ENCODE measurements at regions not wholly inside any gene's neighbourhood (a gene's known extent, or its start where the extent isn't known, plus 50 kb on each side); places are given as distances from the start of the nearest gene placed in this dataset.

DNA sequence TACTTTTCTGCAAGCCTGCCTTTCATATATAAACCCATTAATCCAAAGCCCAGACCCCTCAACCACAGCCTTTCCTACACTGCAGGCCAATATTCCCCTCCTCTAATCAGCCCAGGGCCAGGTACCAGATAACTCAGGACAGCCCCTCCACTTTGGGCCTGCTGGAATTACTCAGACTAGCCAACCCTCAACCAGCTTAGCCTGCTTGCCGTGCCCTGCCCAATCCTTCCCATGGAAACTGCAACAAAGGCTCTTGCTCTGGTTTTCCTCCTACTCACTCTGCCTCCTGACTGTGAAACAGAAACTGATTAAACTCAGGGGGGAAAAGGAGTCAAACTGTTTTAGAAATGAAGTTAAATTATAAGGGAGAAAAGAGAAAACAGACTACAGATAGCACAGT, 248.1 kb downstream of the KLF13 start:
- no peaks in the 10 kb centered on the region for H3K4me1 ChIP-seq (ENCODE audit: control insufficient read depth in 2 of 2, insufficient read depth in 2 of 2, low read length in 2 of 2)
- TF ChIP-seq, protein P1, sequence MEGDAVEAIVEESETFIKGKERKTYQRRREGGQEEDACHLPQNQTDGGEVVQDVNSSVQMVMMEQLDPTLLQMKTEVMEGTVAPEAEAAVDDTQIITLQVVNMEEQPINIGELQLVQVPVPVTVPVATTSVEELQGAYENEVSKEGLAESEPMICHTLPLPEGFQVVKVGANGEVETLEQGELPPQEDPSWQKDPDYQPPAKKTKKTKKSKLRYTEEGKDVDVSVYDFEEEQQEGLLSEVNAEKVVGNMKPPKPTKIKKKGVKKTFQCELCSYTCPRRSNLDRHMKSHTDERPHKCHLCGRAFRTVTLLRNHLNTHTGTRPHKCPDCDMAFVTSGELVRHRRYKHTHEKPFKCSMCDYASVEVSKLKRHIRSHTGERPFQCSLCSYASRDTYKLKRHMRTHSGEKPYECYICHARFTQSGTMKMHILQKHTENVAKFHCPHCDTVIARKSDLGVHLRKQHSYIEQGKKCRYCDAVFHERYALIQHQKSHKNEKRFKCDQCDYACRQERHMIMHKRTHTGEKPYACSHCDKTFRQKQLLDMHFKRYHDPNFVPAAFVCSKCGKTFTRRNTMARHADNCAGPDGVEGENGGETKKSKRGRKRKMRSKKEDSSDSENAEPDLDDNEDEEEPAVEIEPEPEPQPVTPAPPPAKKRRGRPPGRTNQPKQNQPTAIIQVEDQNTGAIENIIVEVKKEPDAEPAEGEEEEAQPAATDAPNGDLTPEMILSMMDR (IDR thresholded peaks at IDR 0.05) = no peak
- TF ChIP-seq EZH2 (IDR thresholded peaks at IDR 0.05; ENCODE audit: borderline replicate concordance, insufficient read depth, low read depth, low read length, poor library complexity, severe bottlenecking) = no peak
- no peak for DNase-seq
- H2AFZ ChIP-seq (ENCODE audit: insufficient read depth, low read depth, low read length, poor library complexity, severe bottlenecking) = no peak overlapping the region
- intact Hi-C loops (cut with micrococcal nuclease) = no loop called here
- H3K27me3 ChIP-seq (replicated peaks in 1 of 4; ENCODE audit: control extremely low read depth in 1 of 4, control insufficient read depth in 3 of 4, insufficient read depth in 4 of 4, low read length in 3 of 4) = no peaks in the 10 kb centered on the region
- no CpG with 5 or more reads among the region's 1 CpG for WGBS (ENCODE audit: insufficient coverage)
- ATAC-seq (ENCODE audit: low read depth) = no peak
- H3K36me3 ChIP-seq (replicated peaks in 1 of 2; ENCODE audit: control extremely low read depth in 1 of 2, control insufficient read depth in 1 of 2, extremely low read depth in 1 of 2, insufficient read depth in 2 of 2, low read length in 1 of 2) = no peaks in the 10 kb centered on the region
- H3K9ac ChIP-seq (ENCODE audit: low read length) = no peak overlapping the region
- H3K9me3 ChIP-seq (ENCODE audit: control extremely low read depth in 1 of 3, control insufficient read depth in 2 of 3, insufficient read depth in 1 of 3, low read length in 2 of 3) = no peaks in the 10 kb centered on the region
- Mint-ChIP-seq H3K9me3 (ENCODE audit: insufficient read depth) (no peaks in the 10 kb centered on the region), H3K4me3 (no peak overlapping the region), H3K27ac (no peak overlapping the region), H3K4me1 (no peaks in the 10 kb centered on the region), H3K27me3 (peaks cover 26% of the 10 kb centered on the region)
- H4K20me1 ChIP-seq (ENCODE audit: control insufficient read depth, insufficient read depth, low read length, poor library complexity, severe bottlenecking) = no peaks in the 10 kb centered on the region
- no peak overlapping the region for H3K4me3 ChIP-seq (ENCODE audit: control extremely low read depth in 1 of 5, extremely low read depth in 1 of 5, insufficient read depth in 1 of 5, low read depth in 2 of 5, low read length in 4 of 5)
- H3K4me2 ChIP-seq (replicated peaks; ENCODE audit: low read depth, low read length, poor library complexity, severe bottlenecking) = no peak overlapping the region
- H3K27ac ChIP-seq (ENCODE audit: low read length in 2 of 2) = no peak overlapping the region
- ChIA-PET CTCF (no interaction called here), POLR2A (no interaction called here)
- H3K79me2 ChIP-seq (ENCODE audit: control insufficient read depth, insufficient read depth, low read length) = no peaks in the 10 kb centered on the region

DNA sequence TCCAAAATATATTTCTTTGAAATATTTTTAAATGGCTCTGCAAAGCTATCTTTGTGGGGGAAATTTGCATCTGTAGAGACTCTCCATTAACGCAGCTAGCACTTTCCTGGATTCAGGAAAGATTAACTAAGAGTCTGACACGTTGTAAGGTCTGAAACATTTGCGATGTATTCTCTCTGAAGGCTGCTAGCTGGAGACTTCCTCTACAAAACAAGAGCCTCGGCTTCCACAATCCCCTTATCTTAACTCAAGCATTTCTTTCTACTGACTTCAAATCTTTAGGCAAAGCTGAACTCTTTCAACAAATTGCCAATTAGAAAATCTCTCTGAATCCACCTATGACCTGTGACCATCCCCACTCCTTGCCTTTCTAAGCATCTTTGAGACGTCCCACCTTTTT, 250.5 kb downstream of the KLF13 start:
- H3K27me3 Mint-ChIP-seq = peaks cover 30% of the 10 kb centered on the region
- no peak for ATAC-seq (ENCODE audit: low read depth)
- WGBS (ENCODE audit: insufficient coverage) = 79% methylated on average over 4 of the region's 5 CpGs

More for the DNA sequence above, 250.5 kb downstream of the KLF13 start:
- ChIA-PET CTCF (no interaction called here), POLR2A (no interaction called here)
- no peaks in the 10 kb centered on the region for H3K27me3 ChIP-seq (replicated peaks in 1 of 4; ENCODE audit: control extremely low read depth in 1 of 4, control insufficient read depth in 3 of 4, insufficient read depth in 4 of 4, low read length in 3 of 4)
- H3K9ac ChIP-seq (ENCODE audit: low read length) = no peak overlapping the region
- H3K9me3 Mint-ChIP-seq (ENCODE audit: insufficient read depth) = peaks cover 3% of the 10 kb centered on the region
- no peaks in the 10 kb centered on the region for H3K4me1 ChIP-seq (ENCODE audit: control insufficient read depth in 2 of 2, insufficient read depth in 2 of 2, low read length in 2 of 2)
- no peak overlapping the region for H2AFZ ChIP-seq (ENCODE audit: insufficient read depth, low read depth, low read length, poor library complexity, severe bottlenecking)
- H3K79me2 ChIP-seq (ENCODE audit: control insufficient read depth, insufficient read depth, low read length) = no peaks in the 10 kb centered on the region
- TF ChIP-seq, protein P1 (IDR thresholded peaks at IDR 0.05) = no peak
- no peak for TF ChIP-seq EZH2 (IDR thresholded peaks at IDR 0.05; ENCODE audit: borderline replicate concordance, insufficient read depth, low read depth, low read length, poor library complexity, severe bottlenecking)
- no peak overlapping the region for H3K4me3 ChIP-seq (ENCODE audit: control extremely low read depth in 1 of 5, extremely low read depth in 1 of 5, insufficient read depth in 1 of 5, low read depth in 2 of 5, low read length in 4 of 5)
- H3K9me3 ChIP-seq (ENCODE audit: control extremely low read depth in 1 of 3, control insufficient read depth in 2 of 3, insufficient read depth in 1 of 3, low read length in 2 of 3) = peaks cover 0 to 9% (median 0%) of the 10 kb centered on the region in 3 donors
- no peak overlapping the region for H3K4me2 ChIP-seq (replicated peaks; ENCODE audit: low read depth, low read length, poor library complexity, severe bottlenecking)
- H3K4me1 Mint-ChIP-seq = no peaks in the 10 kb centered on the region
- no peak for DNase-seq
- no peaks in the 10 kb centered on the region for H4K20me1 ChIP-seq (ENCODE audit: control insufficient read depth, insufficient read depth, low read length, poor library complexity, severe bottlenecking)
- H3K4me3 Mint-ChIP-seq = no peak overlapping the region
- intact Hi-C loops (cut with micrococcal nuclease) = no loop called here
- H3K27ac ChIP-seq (ENCODE audit: low read length in 2 of 2) = no peak overlapping the region
- no peak overlapping the region for H3K27ac Mint-ChIP-seq
- no peaks in the 10 kb centered on the region for H3K36me3 ChIP-seq (replicated peaks in 1 of 2; ENCODE audit: control extremely low read depth in 1 of 2, control insufficient read depth in 1 of 2, extremely low read depth in 1 of 2, insufficient read depth in 2 of 2, low read length in 1 of 2)

Data from B cell (primary cell).